ENCODE measurements at regions not wholly inside any gene's neighbourhood (a gene's known extent, or its start where the extent isn't known, plus 50 kb on each side); places are given as distances from the start of the nearest gene placed in this dataset.
A peak's percentile ranks its signal among the peaks of the same experiment; 100 is the strongest.
"Not testable (repeated sequence)": the region's sequence is repeated elsewhere in the genome, so short reads cannot be mapped to it uniquely, and the experiment has no call there.

DNA sequence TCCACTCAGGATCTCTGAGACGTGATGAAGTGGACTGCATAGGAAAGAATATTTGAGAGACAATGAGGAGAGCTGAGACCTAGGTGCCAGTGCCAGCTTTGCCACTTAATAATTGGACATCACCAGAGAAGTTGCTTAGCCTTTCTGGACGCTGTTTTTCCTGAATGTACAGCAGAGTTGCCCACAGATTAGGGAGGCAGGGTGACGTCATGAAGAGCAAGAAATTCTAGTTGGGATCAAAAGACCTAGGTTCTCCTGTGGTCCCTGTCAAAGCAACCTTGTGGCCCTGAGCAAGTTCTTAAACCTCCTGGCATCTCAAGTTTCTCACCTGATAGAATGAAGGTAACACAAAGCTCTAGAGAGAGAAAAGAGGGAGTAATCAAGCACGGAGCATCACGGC, 174.6 kb upstream of the TENM4 start:
- 71 to 82% (median 74%) methylated on average over 5 of the region's 5 CpGs for WGBS, 4 donors
- intact Hi-C loops (cut with DNase I), result loop anchor here in 1 of 10 donors (5.0 kb wide), 1 partner anchor 537 kb away; no protein-coding TSS in a partner anchor
- Histone ChIP-seq H3K9me3 (no peaks in the 10 kb centered on the region), H3K4me3 (no peak overlapping the region), H3K27me3 (no peaks in the 10 kb centered on the region), H3K4me1 (no peaks in the 10 kb centered on the region), H3K36me3 (no peaks in the 10 kb centered on the region), H3K27ac (no peak overlapping the region)
- ATAC-seq (no peak), DNase-seq (no peak)
- no peak for TF ChIP-seq POLR2A (IDR thresholded peaks at IDR 0.05)
- no peak for TF ChIP-seq CTCF (IDR thresholded peaks at IDR 0.05)

DNA sequence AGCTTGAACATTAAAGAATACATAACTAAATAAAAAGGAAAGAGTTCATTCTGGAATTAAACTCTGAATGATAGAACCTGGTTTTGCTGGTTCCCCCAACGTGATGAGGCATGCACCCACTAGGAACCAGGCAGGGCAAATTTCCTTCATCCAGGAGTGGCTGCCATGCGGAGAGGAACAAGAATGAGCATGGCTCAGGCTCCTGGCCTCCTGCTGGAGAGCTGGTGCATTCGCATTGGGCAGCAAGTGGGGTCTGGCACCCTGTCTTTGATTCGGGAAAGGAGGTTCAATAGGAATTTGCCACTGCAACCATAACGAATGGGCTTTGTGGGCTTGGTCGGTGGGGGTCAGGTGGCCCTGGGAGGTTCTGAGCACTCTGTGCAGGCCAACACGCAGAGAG, 169.8 kb upstream of the TENM4 start:
- no peak for ATAC-seq
- 82 to 87% (median 84%) methylated on average over 6 to 7 of the region's 7 CpGs for WGBS, 4 donors
- H3K9me3 ChIP-seq, result peaks cover 0 to 3% (median 0%) of the 10 kb centered on the region in 12 donors

DNA sequence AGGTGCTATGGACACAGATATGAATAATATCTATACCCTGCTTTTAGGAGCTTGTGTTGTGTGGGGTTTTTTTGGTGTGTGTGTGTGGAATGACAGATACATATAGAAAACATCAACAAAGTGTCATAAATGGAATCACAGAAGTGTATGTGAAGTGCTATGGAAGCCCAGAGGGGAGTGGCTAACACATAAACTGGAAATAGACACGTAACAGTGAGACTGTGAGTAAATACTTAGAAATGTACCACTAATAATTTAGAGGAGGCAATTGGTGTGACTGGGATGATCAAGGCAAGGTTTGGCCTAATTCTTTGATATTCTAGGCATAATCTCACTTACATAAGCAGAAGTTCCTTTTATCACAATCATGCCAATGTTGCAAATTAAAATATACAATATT, 169.3 kb upstream of the TENM4 start:
- no peak for ATAC-seq
- Histone ChIP-seq H3K36me3 (no peaks in the 10 kb centered on the region), H3K27me3 (no peaks in the 10 kb centered on the region), H3K4me3 (no peak overlapping the region), H3K27ac (no peak overlapping the region), H3K4me1 (peaks cover 0 to 4% (median 0%) of the 10 kb centered on the region in 12 donors), H3K9me3 (peaks cover 0 to 3% (median 0%) of the 10 kb centered on the region in 12 donors)
- 33 to 61% (median 53%) methylated on average over 1 of the region's 1 CpG for WGBS, 4 donors
- intact Hi-C loops (cut with DNase I), result no loop called here
- DNase-seq, result no peak
- TF ChIP-seq POLR2A (IDR thresholded peaks at IDR 0.05) (no peak), CTCF (IDR thresholded peaks at IDR 0.05) (no peak)

More for the DNA sequence above, 169.8 kb upstream of the TENM4 start:
- Histone ChIP-seq H3K4me1 (peaks cover 0 to 4% (median 0%) of the 10 kb centered on the region in 12 donors), H3K27ac (no peak overlapping the region), H3K36me3 (no peaks in the 10 kb centered on the region), H3K4me3 (no peak overlapping the region), H3K27me3 (no peaks in the 10 kb centered on the region)
- DNase-seq, result no peak
- intact Hi-C loops (cut with DNase I), result no loop called here
- TF ChIP-seq CTCF (IDR thresholded peaks at IDR 0.05) (no peak), POLR2A (IDR thresholded peaks at IDR 0.05) (no peak)

DNA sequence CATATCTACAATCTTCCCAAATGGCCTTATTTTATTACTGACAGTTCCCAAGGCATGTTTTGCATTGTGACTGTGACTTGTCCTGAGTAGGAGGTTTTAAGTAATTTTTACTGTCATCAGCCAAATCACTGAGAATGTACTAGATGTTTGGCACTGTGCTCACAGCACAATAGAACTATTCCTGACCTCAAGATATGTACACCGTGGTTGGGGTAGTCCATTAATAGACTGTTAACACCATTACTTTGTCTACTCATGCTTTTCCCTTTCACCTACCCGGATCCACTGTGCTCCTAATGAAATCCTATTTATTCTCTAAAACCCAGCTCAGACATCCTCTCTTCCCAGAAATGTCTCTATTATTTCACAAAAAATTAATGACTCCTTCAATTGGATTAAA, 168.7 kb upstream of the TENM4 start:
- peaks cover 0 to 3% (median 0%) of the 10 kb centered on the region in 12 donors for H3K9me3 ChIP-seq
- TF ChIP-seq CTCF (IDR thresholded peaks at IDR 0.05) (no peak), POLR2A (IDR thresholded peaks at IDR 0.05) (no peak)
- DNase-seq, result no peak
- no peak overlapping the region for H3K4me3 ChIP-seq
- H3K36me3 ChIP-seq, result no peaks in the 10 kb centered on the region
- WGBS, 4 donors, result 30 to 40% (median 33%) methylated on average over 2 of the region's 2 CpGs
- peak; percentile 20 to 78 (median 73) for ATAC-seq
- peaks cover 0 to 4% (median 0%) of the 10 kb centered on the region in 12 donors for H3K4me1 ChIP-seq
- no peaks in the 10 kb centered on the region for H3K27me3 ChIP-seq
- intact Hi-C loops (cut with DNase I), result no loop called here
- H3K27ac ChIP-seq, result no peak overlapping the region

DNA sequence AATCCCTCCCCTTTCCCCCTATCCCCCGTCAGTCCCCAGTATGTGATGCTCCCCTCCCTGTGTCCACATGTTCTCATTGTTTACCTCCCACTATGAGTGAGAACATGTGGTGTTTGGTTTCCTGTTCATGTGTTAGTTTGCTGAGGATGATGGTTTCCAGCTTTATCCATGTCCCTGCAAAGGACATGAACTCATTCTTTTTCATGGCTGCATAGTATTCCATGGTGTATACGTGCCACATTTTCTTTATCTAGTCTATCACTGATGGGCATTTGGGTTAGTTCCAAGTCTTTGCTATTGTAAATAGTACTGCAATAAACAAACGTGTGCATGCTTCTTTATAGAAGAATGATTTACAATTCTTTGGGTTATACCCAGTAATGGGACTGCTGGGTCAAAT, 165.6 kb upstream of the TENM4 start:
- H3K4me1 ChIP-seq; H3K27ac ChIP-seq; H3K36me3 ChIP-seq; H3K9me3 ChIP-seq; H3K4me3 ChIP-seq; H3K27me3 ChIP-seq; ATAC-seq; DNase-seq; intact Hi-C loops (cut with DNase I): not testable (repeated sequence)
- 80 to 91% (median 88%) methylated on average over 3 of the region's 3 CpGs for WGBS, 4 donors

Measured in heart left ventricle (tissue), 16 donors.